ENCODE measurements at regions not wholly inside any gene's neighbourhood (a gene's known extent, or its start where the extent isn't known, plus 50 kb on each side); places are given as distances from the start of the nearest gene placed in this dataset.

- TF ChIP-seq ATF1 (CRISPR knock-in tag; IDR thresholded peaks at IDR 0.05) (no peak), SNAPC5 (CRISPR knock-in tag; IDR thresholded peaks at IDR 0.05; ENCODE audit: borderline replicate concordance) (no peak), FOXP1 (IDR thresholded peaks at IDR 0.05) (no peak), FOXP1 (CRISPR knock-in tag; IDR thresholded peaks at IDR 0.05) (no peak), HMGA1 (CRISPR knock-in tag; conservative IDR thresholded peaks at IDR 0.05) (no peak), ZNF772 (CRISPR knock-in tag; IDR thresholded peaks at IDR 0.05) (no peak), ZNF468 (CRISPR knock-in tag; IDR thresholded peaks at IDR 0.05) (no peak), HOXD1 (CRISPR knock-in tag; IDR thresholded peaks at IDR 0.05) (no peak), CREM (IDR thresholded peaks at IDR 0.05) (no peak), CREM (CRISPR knock-in tag; IDR thresholded peaks at IDR 0.05) (no peak), ZBTB44 (CRISPR knock-in tag; IDR thresholded peaks at IDR 0.05) (no peak), EED (CRISPR knock-in tag; IDR thresholded peaks at IDR 0.05) (no peak)
Measured at GRCh38 chr9:86697999-86698398, 249.3 kb downstream of the GAS1 start (continued).

GRCh38 chr9:86697213-86697612, 250.1 kb downstream of the GAS1 start:
- no peaks in the 10 kb centered on the region for H3K4me1 ChIP-seq (ENCODE audit: insufficient read depth, low read length)
- no peaks in the 10 kb centered on the region for H3K79me2 ChIP-seq (ENCODE audit: insufficient read depth, low read length)
- in situ Hi-C loops (cut with HindIII; ENCODE audit: extremely low pct_ligation_motif_present, low pct_unique_long_range_greater_than_20kb) (no loop called here), intact Hi-C loops (cut with micrococcal nuclease; ENCODE audit: unreplicated experiment) (no loop called here)
- H3K9me3 ChIP-seq (ENCODE audit: low read length) = no peaks in the 10 kb centered on the region
- no peaks in the 10 kb centered on the region; a peak in 1 of 5 replicates for H3K27me3 ChIP-seq (ENCODE audit: control insufficient read depth in 1 of 2, insufficient read depth in 2 of 2, low read length in 2 of 2)
- H4K20me1 ChIP-seq (ENCODE audit: insufficient read depth, low read length) = no peaks in the 10 kb centered on the region
- no peak overlapping the region for H3K27ac ChIP-seq (ENCODE audit: extremely low read length, insufficient read depth, low read length)
- H3K4me2 ChIP-seq (ENCODE audit: low read depth, low read length) = no peak overlapping the region
- H3K36me3 ChIP-seq (replicated peaks in 1 of 2; ENCODE audit: control insufficient read depth in 1 of 2, insufficient read depth in 2 of 2, low read length in 2 of 2) = no peaks in the 10 kb centered on the region
- no peak for ATAC-seq
- no peak for FAIRE-seq
- no peak overlapping the region for H3K9ac ChIP-seq (ENCODE audit: insufficient read depth, low read depth, low read length)
- no peak overlapping the region for H3K4me3 ChIP-seq (replicated peaks in 1 of 3; ENCODE audit: insufficient read depth in 1 of 3, low read depth in 2 of 3, low read length in 3 of 3)
- CTCF ChIA-PET (ENCODE audit: low intra/inter-chr PET ratio, low total read pairs) = no interaction called here
- DNase-seq (ENCODE audit: low spot score) = no peak
- POLR2A ChIA-PET = no interaction called here
- H2AFZ ChIP-seq (ENCODE audit: low read length) = no peak overlapping the region
- WGBS (ENCODE audit: low lambda C conversion rate) = 4% methylated on average over 1 of the region's 1 CpG
- BruUV-seq (replicated peaks) = no TSS peak
- TF ChIP-seq RAD21 (CRISPR knock-in tag; IDR thresholded peaks at IDR 0.05) (no peak), HHEX (CRISPR knock-in tag; IDR thresholded peaks at IDR 0.05) (no peak), SSRP1 (CRISPR knock-in tag; IDR thresholded peaks at IDR 0.05) (no peak), TRAFD1 (CRISPR knock-in tag; IDR thresholded peaks at IDR 0.05; ENCODE audit: borderline replicate concordance) (no peak), MED1 (CRISPR knock-in tag; IDR thresholded peaks at IDR 0.05) (no peak), MYNN (CRISPR knock-in tag; IDR thresholded peaks at IDR 0.05; ENCODE audit: low read depth) (no peak), BRCA1 (CRISPR knock-in tag; IDR thresholded peaks at IDR 0.05) (no peak), KLF12 (CRISPR knock-in tag; IDR thresholded peaks at IDR 0.05; ENCODE audit: borderline replicate concordance) (no peak), ARID2 (CRISPR knock-in tag; IDR thresholded peaks at IDR 0.05; ENCODE audit: borderline replicate concordance) (no peak), SRY (CRISPR knock-in tag; IDR thresholded peaks at IDR 0.05) (no peak), PRPF4 (IDR thresholded peaks at IDR 0.05; ENCODE audit: low read depth, low read length, poor library complexity, severe bottlenecking) (no peak), JUNB (CRISPR knock-in tag; IDR thresholded peaks at IDR 0.05; ENCODE audit: borderline replicate concordance) (no peak), ZSCAN25 (CRISPR knock-in tag; IDR thresholded peaks at IDR 0.05) (no peak)

Data from HepG2 (cell line).